HepG2 (cell line): ENCODE measurements at regions not wholly inside any gene's neighbourhood (a gene's known extent, or its start where the extent isn't known, plus 50 kb on each side); places are given as distances from the start of the nearest gene placed in this dataset.
A peak's percentile ranks its signal among the peaks of the same experiment; 100 is the strongest.

ENCODE experiments used
- ATAC-seq: fragments of 200-7000 bp; cut with Tn5 transposase; 3 replicates; pipeline ENCODE4 v1.9.1; 2020; ENCODE audit warnings: mild to moderate bottlenecking, moderate library complexity
- BruUV-seq: library from RNA; stranded (reverse); fragments of 400-500 nt; replicated peaks from 2 replicates; lab custom pipeline; 2021; lab: Mats Ljungman, UMichigan
- CTCF ChIA-PET: fragments of 300-600 bp; formaldehyde crosslinking; extraction: SDS; loops from one replicate; lab custom pipeline; 2021; ENCODE audit warnings: low total read pairs, inconsistent platforms, low intra/inter-chr PET ratio; lab: Yijun Ruan, JAX
- POLR2A ChIA-PET: fragments of 350-600 bp; sonication (Branson Sonifier 250); formaldehyde crosslinking; loops from one replicate; lab custom pipeline; 2020; ENCODE audit warnings: antibody characterized with exemption, inconsistent platforms; lab: Yijun Ruan, JAX
- DNase-seq: peaks from one replicate; pipeline ENCODE4 v3.0.0-alpha.2; 2015; ENCODE audit warnings: low spot score
- FAIRE-seq: peaks from 3 replicates; lab custom pipeline; 2011; peaks lifted over from hg19 to GRCh38; lab: Jason Lieb, UNC
- H2AFZ ChIP-seq: one replicate; pipeline ENCODE4 v1.6.1; 2011; ENCODE audit warnings: low read length, inconsistent platforms
- H3K27ac ChIP-seq: fragments of 300-600 bp; 3 replicates; pipeline ENCODE4 v1.8.0; 2011; ENCODE audit warnings: mixed run types, mild to moderate bottlenecking, mixed read lengths, low read length, inconsistent platforms; ENCODE audit not compliant: insufficient read depth; ENCODE audit errors: extremely low read length
- H3K27me3 ChIP-seq, 2 experiments: fragments of 200-600 bp in 1 of 2; 2 replicates in 1 of 2; 3 replicates in 1 of 2; pipeline versions ENCODE4 v1.6.0 to v1.8.0; 2011; ENCODE audit warnings: low read length in 2 of 2, mild to moderate bottlenecking in 2 of 2, moderate library complexity in 2 of 2, inconsistent platforms in 1 of 2; ENCODE audit not compliant: insufficient read depth in 2 of 2, control insufficient read depth in 1 of 2
- H3K36me3 ChIP-seq, 2 experiments: fragments of 200-600 bp in 1 of 2; replicated peaks in 1 of 2; 2 replicates in 1 of 2; 3 replicates in 1 of 2; pipeline versions ENCODE4 v1.5.1 to v1.8.0; 2011; ENCODE audit warnings: low read length in 2 of 2, inconsistent platforms in 1 of 2; ENCODE audit not compliant: insufficient read depth in 2 of 2, control insufficient read depth in 1 of 2
- H3K4me1 ChIP-seq: 2 replicates; pipeline ENCODE4 v1.5.1; 2012; ENCODE audit warnings: low read length, inconsistent platforms; ENCODE audit not compliant: insufficient read depth
- H3K4me2 ChIP-seq: 2 replicates; pipeline ENCODE4 v1.6.0; 2011; ENCODE audit warnings: low read depth, low read length, inconsistent platforms
- H3K4me3 ChIP-seq, 3 experiments: fragments of 200-600 bp in 1 of 3; sonication (generic), shearing (Covaris generic) in 1 of 3; replicated peaks in 1 of 3; 2 replicates each; pipeline ENCODE4 v1.5.1; 2011 to 2016; ENCODE audit warnings: low read length in 3 of 3, inconsistent platforms in 2 of 3, low read depth in 2 of 3, mild to moderate bottlenecking in 2 of 3, control low read depth in 1 of 3, mixed read lengths in 1 of 3; ENCODE audit not compliant: insufficient read depth in 1 of 3
- H3K79me2 ChIP-seq: one replicate; pipeline ENCODE4 v1.6.1; 2011; ENCODE audit warnings: low read length, inconsistent platforms; ENCODE audit not compliant: insufficient read depth
- H3K9ac ChIP-seq: 2 replicates; pipeline ENCODE4 v1.6.0; 2011; ENCODE audit warnings: mild to moderate bottlenecking, low read depth, low read length, inconsistent platforms; ENCODE audit not compliant: insufficient read depth
- H3K9me3 ChIP-seq: 2 replicates; pipeline ENCODE4 v1.5.1; 2012; ENCODE audit warnings: mild to moderate bottlenecking, low read length
- H4K20me1 ChIP-seq: 2 replicates; pipeline ENCODE4 v1.6.0; 2011; ENCODE audit warnings: inconsistent platforms, mild to moderate bottlenecking, low read length, moderate library complexity; ENCODE audit not compliant: insufficient read depth
- SOX13 ChIP-seq, 3 experiments: fragments of 450-650 bp in 1 of 3; sonication (generic) in 1 of 3; formaldehyde crosslinking in 1 of 3; IDR thresholded peaks in 2 of 3; conservative IDR thresholded peaks in 1 of 3; 2 replicates each; pipeline versions ENCODE4 v1.5.0 to v1.6.1; 2016 to 2020; ENCODE audit warnings: antibody characterized with exemption in 1 of 3, mild to moderate bottlenecking in 1 of 3, missing compliant biosample characterization in 1 of 3, missing genetic modification reagents in 1 of 3, moderate library complexity in 1 of 3
- SOX5 ChIP-seq: IDR thresholded peaks from 2 replicates; pipeline ENCODE4 v1.6.1; 2016; ENCODE audit warnings: borderline replicate concordance
- SOX6 ChIP-seq, 2 experiments: fragments of 450-650 bp in 1 of 2; sonication (generic) in 1 of 2; formaldehyde crosslinking in 1 of 2; IDR thresholded peaks; 2 replicates each; pipeline versions ENCODE4 v1.4.0 to v1.6.1; 2017 to 2020; ENCODE audit warnings: antibody characterized with exemption in 1 of 2, mild to moderate bottlenecking in 1 of 2, missing genetic modification reagents in 1 of 2
- U2AF1 ChIP-seq: fragments of 200-400 bp; formaldehyde crosslinking; optimal IDR thresholded peaks from 2 replicates; pipeline ENCODE3; 2017; ENCODE audit warnings: mild to moderate bottlenecking, low read depth, low read length
- ZBTB43 ChIP-seq: sonication (generic); formaldehyde crosslinking; conservative IDR thresholded peaks from 2 replicates; pipeline ENCODE4 v1.4.0; 2020; ENCODE audit warnings: missing genetic modification reagents
- ZNF770 ChIP-seq: sonication (generic); formaldehyde crosslinking; IDR thresholded peaks from 2 replicates; pipeline ENCODE4 v1.5.0; 2020; ENCODE audit warnings: mild to moderate bottlenecking, missing genetic modification reagents
- WGBS: methylation state at CpG from one replicate; pipeline ENCODE4 v1.1.6; 2017; ENCODE audit warnings: low lambda C conversion rate; 5-methylcytosine and 5-hydroxymethylcytosine counted together
- in situ Hi-C: cut with HindIII; loops from 2 replicates; pipeline ENCODE4 v1.10.0; 2017; ENCODE audit warnings: low pct_unique_long_range_greater_than_20kb; ENCODE audit not compliant: extremely low pct_ligation_motif_present
- intact Hi-C: fragments of 100-400 bp; cut with micrococcal nuclease; formaldehyde crosslinking; loops from one replicate; pipeline ENCODE4 v1.10.0; 2022; ENCODE audit not compliant: unreplicated experiment

- H3K27me3 ChIP-seq, result no peaks in the 10 kb centered on the region
- no peaks in the 10 kb centered on the region for H3K9me3 ChIP-seq
- POLR2A ChIA-PET, result no interaction called here
- FAIRE-seq (no peak), ATAC-seq (no peak), DNase-seq (no peak)
- 27% methylated on average over 11 of the region's 11 CpGs for WGBS
- H3K9ac ChIP-seq, result no peak overlapping the region
- in situ Hi-C loops (no loop called here), intact Hi-C loops (no loop called here)
- no peak overlapping the region for H2AFZ ChIP-seq
- no peaks in the 10 kb centered on the region for H3K79me2 ChIP-seq
- no TSS peak for BruUV-seq
- no peak overlapping the region for H3K4me3 ChIP-seq
- TF ChIP-seq ZNF770 (CRISPR knock-in tag), result peak; percentile 75; the same call in 1 of the 2 replicates
- TF ChIP-seq SOX6 (IDR thresholded peaks at IDR 0.05), result no peak
- TF ChIP-seq SOX6 (CRISPR knock-in tag; IDR thresholded peaks at IDR 0.05), result peak; percentile 26; the same call in 1 of the 2 replicates
- no peak for TF ChIP-seq SOX13 (IDR thresholded peaks at IDR 0.05)
- peak in 1 of 2 experiments; percentile 71; a peak in 2 of 4 replicates for TF ChIP-seq SOX13 (CRISPR knock-in tag; conservative IDR thresholded peaks at IDR 0.05 in 1 of 2, IDR thresholded peaks at IDR 0.05 in 1 of 2)
- TF ChIP-seq SOX5 (CRISPR knock-in tag), result peak; percentile 68
- TF ChIP-seq ZBTB43 (CRISPR knock-in tag), result no peak
- TF ChIP-seq U2AF1, result no peak
- no peaks in the 10 kb centered on the region for H4K20me1 ChIP-seq
- H3K36me3 ChIP-seq, result no peaks in the 10 kb centered on the region
- H3K4me1 ChIP-seq, result peaks cover 21% of the 10 kb centered on the region
- H3K27ac ChIP-seq, result no peak overlapping the region
- no peak overlapping the region for H3K4me2 ChIP-seq
- CTCF ChIA-PET, result no interaction called here
Observed at GRCh38 chr3:14329116-14329830, 73.1 kb upstream of the SLC6A6 start.
